Astrocyte (in vitro differentiated cells and primary cell): ENCODE measurements at regions not wholly inside any gene's neighbourhood (a gene's known extent, or its start where the extent isn't known, plus 50 kb on each side); places are given as distances from the start of the nearest gene placed in this dataset.

Experiments used
- DNase-seq: peaks from one replicate; pipeline ENCODE4 v3.0.0-alpha.2; 2010; ENCODE audit warnings: low read depth
- FAIRE-seq: peaks from 2 replicates; lab custom pipeline; 2011; peaks lifted over from hg19 to GRCh38; lab: Jason Lieb, UNC
- H2AFZ ChIP-seq: 2 replicates; pipeline ENCODE4 v1.6.0; 2012; ENCODE audit warnings: low read depth, low read length, inconsistent platforms
- H3K27ac ChIP-seq: 2 replicates; pipeline ENCODE4 v1.5.1; 2011; ENCODE audit warnings: low read depth, low read length, inconsistent platforms
- H3K27me3 ChIP-seq: 2 replicates; pipeline ENCODE4 v1.6.0; 2011; ENCODE audit warnings: low read length, inconsistent platforms; ENCODE audit not compliant: insufficient read depth
- H3K36me3 ChIP-seq: 2 replicates; pipeline ENCODE4 v1.5.1; 2011; ENCODE audit warnings: low read length, inconsistent platforms; ENCODE audit not compliant: insufficient read depth
- H3K4me1 ChIP-seq: 2 replicates; pipeline ENCODE4 v1.5.1; 2011; ENCODE audit warnings: low read length, inconsistent platforms; ENCODE audit not compliant: insufficient read depth
- H3K4me2 ChIP-seq: 2 replicates; pipeline ENCODE4 v1.6.0; 2012; ENCODE audit warnings: low read length, inconsistent platforms
- H3K4me3 ChIP-seq: 2 replicates; pipeline ENCODE4 v1.5.1; 2011; ENCODE audit warnings: low read depth, mild to moderate bottlenecking, low read length, inconsistent platforms; ENCODE audit not compliant: insufficient read depth
- H3K79me2 ChIP-seq: 2 replicates; pipeline ENCODE4 v1.6.0; 2012; ENCODE audit warnings: mild to moderate bottlenecking, low read length, inconsistent platforms; ENCODE audit not compliant: insufficient read depth
- H3K9ac ChIP-seq: 2 replicates; pipeline ENCODE4 v1.6.0; 2012; ENCODE audit warnings: mild to moderate bottlenecking, low read length, inconsistent platforms
- H3K9me3 ChIP-seq: 2 replicates; pipeline ENCODE4 v1.5.1; 2012; ENCODE audit warnings: low read depth, mild to moderate bottlenecking, low read length, inconsistent platforms; ENCODE audit not compliant: insufficient read depth
- H4K20me1 ChIP-seq: 2 replicates; pipeline ENCODE4 v1.6.0; 2012; ENCODE audit warnings: low read length, inconsistent platforms; ENCODE audit not compliant: insufficient read depth
- H3K27ac Mint-ChIP-seq: one replicate; pipeline ENCODE4 v1.8.0; 2021; ENCODE audit warnings: mild to moderate bottlenecking, mixed read lengths; ENCODE audit not compliant: unreplicated experiment
- H3K27me3 Mint-ChIP-seq: one replicate; pipeline ENCODE4 v1.8.0; 2021; ENCODE audit warnings: low read depth, mixed read lengths; ENCODE audit not compliant: unreplicated experiment
- H3K36me3 Mint-ChIP-seq: one replicate; pipeline ENCODE4 v1.8.0; 2021; ENCODE audit warnings: low read depth, mixed read lengths; ENCODE audit not compliant: unreplicated experiment
- H3K4me1 Mint-ChIP-seq: one replicate; pipeline ENCODE4 v1.8.0; 2021; ENCODE audit warnings: low read depth, mixed read lengths; ENCODE audit not compliant: unreplicated experiment
- H3K4me3 Mint-ChIP-seq: one replicate; pipeline ENCODE4 v1.8.0; 2021; ENCODE audit warnings: mild to moderate bottlenecking, moderate library complexity, mixed read lengths; ENCODE audit not compliant: unreplicated experiment
- H3K9me3 Mint-ChIP-seq: one replicate; pipeline ENCODE4 v1.8.0; 2021; ENCODE audit warnings: mild to moderate bottlenecking, mixed read lengths; ENCODE audit not compliant: unreplicated experiment
- EZH2 ChIP-seq: IDR thresholded peaks from 2 replicates; pipeline ENCODE4 v1.6.1; 2012; ENCODE audit warnings: mild to moderate bottlenecking, low read length, inconsistent platforms; ENCODE audit not compliant: insufficient read depth
- TF ChIP-seq, protein P1 (sequence below): IDR thresholded peaks from 2 replicates; pipeline ENCODE4 v1.5.1; 2011; ENCODE audit warnings: low read depth, mild to moderate bottlenecking, inconsistent platforms, low read length, moderate library complexity; ENCODE audit not compliant: insufficient read depth

DNA sequence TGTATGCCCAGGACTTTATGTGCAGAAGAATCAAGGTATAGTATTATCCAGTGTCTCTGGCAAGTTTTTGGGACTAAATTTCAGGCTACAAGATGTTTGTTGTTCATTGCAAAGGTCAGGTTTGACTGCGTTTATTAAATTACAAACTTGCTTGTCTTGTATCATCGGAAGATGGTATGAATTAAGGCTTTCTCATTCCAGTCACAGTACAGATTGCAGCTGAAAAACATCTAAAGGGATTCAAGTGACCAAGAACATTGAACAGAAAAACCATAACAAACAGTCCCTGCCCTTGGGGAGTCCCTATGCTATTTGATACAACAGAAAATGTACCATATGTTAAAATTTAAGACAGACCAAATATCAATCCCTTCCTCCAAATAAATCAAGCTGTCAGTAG, 244.7 kb upstream of the TNC start:
- Mint-ChIP-seq H3K27ac (no peak overlapping the region), H3K4me3 (no peak overlapping the region), H3K36me3 (no peaks in the 10 kb centered on the region), H3K4me1 (peaks cover 28% of the 10 kb centered on the region), H3K27me3 (no peaks in the 10 kb centered on the region), H3K9me3 (no peaks in the 10 kb centered on the region)
- peaks cover 12% of the 10 kb centered on the region for H3K4me1 ChIP-seq
- TF ChIP-seq, protein P1, sequence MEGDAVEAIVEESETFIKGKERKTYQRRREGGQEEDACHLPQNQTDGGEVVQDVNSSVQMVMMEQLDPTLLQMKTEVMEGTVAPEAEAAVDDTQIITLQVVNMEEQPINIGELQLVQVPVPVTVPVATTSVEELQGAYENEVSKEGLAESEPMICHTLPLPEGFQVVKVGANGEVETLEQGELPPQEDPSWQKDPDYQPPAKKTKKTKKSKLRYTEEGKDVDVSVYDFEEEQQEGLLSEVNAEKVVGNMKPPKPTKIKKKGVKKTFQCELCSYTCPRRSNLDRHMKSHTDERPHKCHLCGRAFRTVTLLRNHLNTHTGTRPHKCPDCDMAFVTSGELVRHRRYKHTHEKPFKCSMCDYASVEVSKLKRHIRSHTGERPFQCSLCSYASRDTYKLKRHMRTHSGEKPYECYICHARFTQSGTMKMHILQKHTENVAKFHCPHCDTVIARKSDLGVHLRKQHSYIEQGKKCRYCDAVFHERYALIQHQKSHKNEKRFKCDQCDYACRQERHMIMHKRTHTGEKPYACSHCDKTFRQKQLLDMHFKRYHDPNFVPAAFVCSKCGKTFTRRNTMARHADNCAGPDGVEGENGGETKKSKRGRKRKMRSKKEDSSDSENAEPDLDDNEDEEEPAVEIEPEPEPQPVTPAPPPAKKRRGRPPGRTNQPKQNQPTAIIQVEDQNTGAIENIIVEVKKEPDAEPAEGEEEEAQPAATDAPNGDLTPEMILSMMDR: no peak
- no peak for TF ChIP-seq EZH2
- no peak overlapping the region for H2AFZ ChIP-seq
- no peaks in the 10 kb centered on the region for H3K9me3 ChIP-seq
- no peak overlapping the region for H3K4me3 ChIP-seq
- H3K79me2 ChIP-seq: no peaks in the 10 kb centered on the region
- H3K4me2 ChIP-seq: no peak overlapping the region
- no peaks in the 10 kb centered on the region for H3K36me3 ChIP-seq
- H3K9ac ChIP-seq: no peak overlapping the region
- no peak for DNase-seq
- no peak overlapping the region for H3K27ac ChIP-seq
- FAIRE-seq: no peak
- no peaks in the 10 kb centered on the region for H3K27me3 ChIP-seq
- no peaks in the 10 kb centered on the region for H4K20me1 ChIP-seq

DNA sequence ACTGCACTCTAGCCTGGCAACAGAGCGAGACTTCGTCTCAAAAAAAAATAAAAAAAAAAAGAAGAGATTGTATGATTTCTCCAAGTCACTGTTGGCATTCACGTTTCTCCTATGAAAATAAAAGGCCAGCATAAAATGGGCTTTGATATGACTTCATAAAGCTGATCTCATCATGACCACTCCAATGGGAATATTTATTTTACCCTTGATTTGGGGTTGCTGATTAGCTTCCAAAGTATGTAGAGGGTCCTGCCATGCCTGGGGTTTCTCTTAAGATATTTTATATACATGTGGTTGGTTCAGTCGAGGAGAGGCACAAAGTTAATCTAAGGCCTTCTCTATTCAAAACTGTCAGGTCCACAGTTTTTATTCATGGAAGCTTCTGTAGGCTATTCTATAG, 247.0 kb upstream of the TNC start:
- H3K9me3 Mint-ChIP-seq: peaks cover 2% of the 10 kb centered on the region
- no peak for TF ChIP-seq EZH2
- TF ChIP-seq, protein P1: no peak
- no peak overlapping the region for H3K27ac Mint-ChIP-seq
- H3K4me1 ChIP-seq: peaks cover 16% of the 10 kb centered on the region
- no peaks in the 10 kb centered on the region for H3K27me3 ChIP-seq
- H3K4me3 Mint-ChIP-seq: no peak overlapping the region
- DNase-seq: peak; percentile 44
- H3K36me3 ChIP-seq: no peaks in the 10 kb centered on the region
- no peaks in the 10 kb centered on the region for H3K9me3 ChIP-seq
- peaks cover 26% of the 10 kb centered on the region for H3K4me1 Mint-ChIP-seq
- H3K9ac ChIP-seq: no peak overlapping the region
- no peaks in the 10 kb centered on the region for H3K79me2 ChIP-seq
- H4K20me1 ChIP-seq: no peaks in the 10 kb centered on the region
- H3K27ac ChIP-seq: no peak overlapping the region
- H3K4me3 ChIP-seq: no peak overlapping the region
- no peaks in the 10 kb centered on the region for H3K36me3 Mint-ChIP-seq
- no peaks in the 10 kb centered on the region for H3K27me3 Mint-ChIP-seq
- FAIRE-seq: no peak
- no peak overlapping the region for H3K4me2 ChIP-seq
- no peak overlapping the region for H2AFZ ChIP-seq

- no peaks in the 10 kb centered on the region for H3K9me3 ChIP-seq
- Mint-ChIP-seq H3K4me3 (no peak overlapping the region), H3K36me3 (peaks cover 3% of the 10 kb centered on the region), H3K9me3 (peaks cover 6% of the 10 kb centered on the region), H3K27me3 (no peaks in the 10 kb centered on the region), H3K4me1 (peaks cover 29% of the 10 kb centered on the region), H3K27ac (no peak overlapping the region)
- TF ChIP-seq, protein P1: no peak
- no peak for TF ChIP-seq EZH2
- no peaks in the 10 kb centered on the region for H3K79me2 ChIP-seq
- H3K4me3 ChIP-seq: no peak overlapping the region
- FAIRE-seq (no peak), DNase-seq (peak; percentile 79)
- no peak overlapping the region for H3K4me2 ChIP-seq
- H3K36me3 ChIP-seq: no peaks in the 10 kb centered on the region
- no peaks in the 10 kb centered on the region for H4K20me1 ChIP-seq
- peaks cover 16% of the 10 kb centered on the region for H3K4me1 ChIP-seq
- peak overlapping the region; percentile 44 for H3K27ac ChIP-seq
- no peaks in the 10 kb centered on the region for H3K27me3 ChIP-seq
- H3K9ac ChIP-seq: no peak overlapping the region
- H2AFZ ChIP-seq: no peak overlapping the region
Observed at GRCh38 chr9:115367321-115367720, 249.4 kb upstream of the TNC start.
